ENCODE measurements at regions not wholly inside any gene's neighbourhood (a gene's known extent, or its start where the extent isn't known, plus 50 kb on each side); places are given as distances from the start of the nearest gene placed in this dataset.

GRCh38 chr9:79312686-79313421, 258.9 kb upstream of the TLE4 start:
- Histone ChIP-seq H3K36me3 (ENCODE audit: control insufficient read depth in 2 of 2, extremely low read depth in 1 of 2, insufficient read depth in 2 of 2, low read length in 2 of 2) (no peaks in the 10 kb centered on the region), H3K4me3 (replicated peaks in 1 of 3; ENCODE audit: insufficient read depth in 1 of 3, low read depth in 1 of 3, low read length in 3 of 3) (no peak overlapping the region), H3K4me1 (ENCODE audit: control insufficient read depth, extremely low read depth, insufficient read depth, low read length) (no peaks in the 10 kb centered on the region), H3K27me3 (ENCODE audit: control insufficient read depth in 2 of 2, insufficient read depth in 2 of 2, low read length in 2 of 2) (no peaks in the 10 kb centered on the region), H3K27ac (ENCODE audit: insufficient read depth, low read depth, low read length) (no peak overlapping the region), H4K20me1 (replicated peaks; ENCODE audit: control insufficient read depth, extremely low read depth, insufficient read depth, low read length) (no peaks in the 10 kb centered on the region), H3K4me2 (ENCODE audit: insufficient read depth, low read length) (no peak overlapping the region), H3K9me3 (replicated peaks; ENCODE audit: control insufficient read depth, insufficient read depth, low read length) (no peaks in the 10 kb centered on the region), H2AFZ (ENCODE audit: low read depth, low read length) (no peak overlapping the region), H3K79me2 (ENCODE audit: control insufficient read depth, insufficient read depth, low read length) (no peaks in the 10 kb centered on the region), H3K9me1 (replicated peaks; ENCODE audit: control insufficient read depth, extremely low read depth, insufficient read depth, low read length) (no peaks in the 10 kb centered on the region), H3K9ac (replicated peaks; ENCODE audit: extremely low read depth, insufficient read depth, low read length) (no peak overlapping the region)
- FAIRE-seq = no peak
- TF ChIP-seq CTCF (IDR thresholded peaks at IDR 0.05; ENCODE audit: extremely low read depth in 1 of 2, insufficient read depth in 1 of 2, low read depth in 1 of 2, low read length in 2 of 2) (no peak), POLR2A (IDR thresholded peaks at IDR 0.05; ENCODE audit: low read depth, low read length) (no peak), POLR2AphosphoS5 (IDR thresholded peaks at IDR 0.05; ENCODE audit: insufficient read depth, low read depth, low read length) (no peak), MAX (IDR thresholded peaks at IDR 0.05; ENCODE audit: insufficient read depth, insufficient read length) (no peak), MYC (IDR thresholded peaks at IDR 0.05; ENCODE audit: low read depth, low read length) (no peak), EZH2 (IDR thresholded peaks at IDR 0.05; ENCODE audit: borderline replicate concordance, low read depth, low read length, severe bottlenecking) (no peak), JUN (IDR thresholded peaks at IDR 0.05; ENCODE audit: borderline replicate concordance, insufficient read depth, insufficient read length, low read depth) (no peak), GATA2 (IDR thresholded peaks at IDR 0.05; ENCODE audit: insufficient read depth, insufficient read length, low read depth, low read length) (no peak), FOS (IDR thresholded peaks at IDR 0.05; ENCODE audit: borderline replicate concordance, insufficient read depth, low read length) (no peak)
- ChIA-PET CTCF (no interaction called here), POLR2A (no interaction called here)
- DNase-seq (ENCODE audit: low read depth, low spot score) = no peak
- dilution Hi-C loops (cut with MboI; ENCODE audit: extremely low pct_ligation_motif_present, low sequenced_read_pairs) = no loop called here
- no TSS peak for BruUV-seq (replicated peaks)
- intact Hi-C loops (cut with micrococcal nuclease) = no loop called here
